Fibroblast of mammary gland (primary cell): ENCODE measurements at regions not wholly inside any gene's neighbourhood (a gene's known extent, or its start where the extent isn't known, plus 50 kb on each side); places are given as distances from the start of the nearest gene placed in this dataset.

Experiments
- DNase-seq: peaks from one replicate; pipeline ENCODE4 v3.0.0-alpha.2; 2010; ENCODE audit warnings: low read depth
- H3K4me3 ChIP-seq: 2 replicates; pipeline ENCODE4 v1.5.1; 2011; ENCODE audit warnings: low read depth, mild to moderate bottlenecking, low read length, moderate library complexity; ENCODE audit not compliant: control insufficient read depth
- TF ChIP-seq, protein P1 (sequence below): conservative IDR thresholded peaks from 2 replicates; pipeline ENCODE4 v1.5.1; 2011; ENCODE audit warnings: low read depth, low read length, inconsistent platforms; ENCODE audit not compliant: control insufficient read depth, insufficient read depth

DNA sequence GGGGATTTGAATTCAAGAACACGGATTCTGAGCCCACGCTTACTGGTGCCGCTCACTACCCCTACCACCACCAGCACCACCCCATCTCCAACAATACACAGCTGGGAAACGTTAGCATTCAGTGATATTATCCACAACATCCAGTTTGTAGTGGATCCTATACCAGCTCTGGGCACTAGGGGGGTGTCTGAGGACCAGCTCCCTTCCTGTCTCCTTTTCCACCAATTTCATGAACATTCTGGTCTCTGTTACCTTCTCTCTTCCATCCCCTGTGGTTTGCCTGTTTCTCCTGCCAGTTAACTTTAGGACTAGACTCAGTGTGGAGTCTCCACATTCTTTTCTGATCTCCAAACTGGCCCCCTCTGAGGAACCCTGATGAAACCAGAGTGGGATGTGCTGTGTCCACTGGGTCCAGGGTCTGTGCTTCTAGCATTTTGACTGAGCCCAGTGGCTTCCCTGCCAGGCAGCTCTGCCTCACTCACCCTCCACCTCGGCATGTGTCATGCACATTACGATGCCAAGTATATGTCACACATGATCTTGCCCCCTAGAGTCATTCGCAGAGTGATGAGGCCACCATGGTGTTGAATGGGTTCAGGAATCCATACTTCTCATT, 187.0 kb upstream of the CDH13 start:
- TF ChIP-seq, protein P1, sequence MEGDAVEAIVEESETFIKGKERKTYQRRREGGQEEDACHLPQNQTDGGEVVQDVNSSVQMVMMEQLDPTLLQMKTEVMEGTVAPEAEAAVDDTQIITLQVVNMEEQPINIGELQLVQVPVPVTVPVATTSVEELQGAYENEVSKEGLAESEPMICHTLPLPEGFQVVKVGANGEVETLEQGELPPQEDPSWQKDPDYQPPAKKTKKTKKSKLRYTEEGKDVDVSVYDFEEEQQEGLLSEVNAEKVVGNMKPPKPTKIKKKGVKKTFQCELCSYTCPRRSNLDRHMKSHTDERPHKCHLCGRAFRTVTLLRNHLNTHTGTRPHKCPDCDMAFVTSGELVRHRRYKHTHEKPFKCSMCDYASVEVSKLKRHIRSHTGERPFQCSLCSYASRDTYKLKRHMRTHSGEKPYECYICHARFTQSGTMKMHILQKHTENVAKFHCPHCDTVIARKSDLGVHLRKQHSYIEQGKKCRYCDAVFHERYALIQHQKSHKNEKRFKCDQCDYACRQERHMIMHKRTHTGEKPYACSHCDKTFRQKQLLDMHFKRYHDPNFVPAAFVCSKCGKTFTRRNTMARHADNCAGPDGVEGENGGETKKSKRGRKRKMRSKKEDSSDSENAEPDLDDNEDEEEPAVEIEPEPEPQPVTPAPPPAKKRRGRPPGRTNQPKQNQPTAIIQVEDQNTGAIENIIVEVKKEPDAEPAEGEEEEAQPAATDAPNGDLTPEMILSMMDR, result peak; percentile 29
- DNase-seq, result no peak
- H3K4me3 ChIP-seq, result no peak overlapping the region

DNA sequence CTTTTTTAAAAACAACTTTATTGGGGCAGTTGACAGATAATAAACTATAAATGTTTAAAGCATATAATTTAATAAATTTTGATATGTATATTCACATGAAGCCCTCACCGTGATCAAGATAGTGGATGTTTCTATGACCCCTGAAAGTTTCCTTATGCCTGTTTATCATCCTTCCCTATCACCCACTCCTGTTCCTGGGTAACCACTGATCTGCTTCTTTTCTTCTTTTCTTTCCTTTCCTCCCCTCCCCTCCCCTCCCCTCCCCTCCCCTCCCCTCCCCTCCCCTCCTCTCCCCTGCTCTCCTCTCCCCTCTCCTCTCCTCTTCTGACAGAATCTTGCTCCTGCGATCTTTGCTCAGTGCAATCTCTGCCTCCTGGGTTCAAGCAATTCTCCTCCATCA, 193.7 kb upstream of the CDH13 start:
- TF ChIP-seq, protein P1, result no peak
- H3K4me3 ChIP-seq, result no peak overlapping the region
- DNase-seq, result no peak

GRCh38 chr16:82432261-82432660, 194.5 kb upstream of the CDH13 start:
- DNase-seq, result no peak
- no peak overlapping the region for H3K4me3 ChIP-seq
- TF ChIP-seq, protein P1, result no peak

GRCh38 chr16:82425661-82426060, 201.1 kb upstream of the CDH13 start:
- no peak overlapping the region for H3K4me3 ChIP-seq
- peak; percentile 0 for DNase-seq
- TF ChIP-seq, protein P1, result no peak

DNA sequence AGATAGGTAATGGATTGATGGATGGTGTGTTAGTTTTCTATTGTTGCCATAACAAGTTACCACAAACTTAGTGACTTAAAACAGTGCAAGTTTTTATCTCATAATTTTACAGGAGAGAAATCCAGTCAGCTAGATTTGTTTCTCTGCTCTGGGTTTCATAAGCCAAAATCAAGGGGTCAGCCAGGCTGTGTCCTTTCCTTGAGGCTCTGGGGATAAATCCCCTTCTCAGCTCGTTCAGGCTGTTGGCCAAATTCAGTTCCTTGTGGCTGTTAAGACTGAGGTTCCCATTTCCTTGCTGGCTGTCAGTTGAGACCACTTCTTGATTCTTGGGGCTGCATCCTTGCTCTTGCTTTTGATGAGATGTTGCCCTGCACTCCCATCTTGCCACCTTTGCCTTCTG, 204.9 kb upstream of the CDH13 start:
- no peak overlapping the region for H3K4me3 ChIP-seq
- no peak for DNase-seq
- TF ChIP-seq, protein P1, result no peak

DNA sequence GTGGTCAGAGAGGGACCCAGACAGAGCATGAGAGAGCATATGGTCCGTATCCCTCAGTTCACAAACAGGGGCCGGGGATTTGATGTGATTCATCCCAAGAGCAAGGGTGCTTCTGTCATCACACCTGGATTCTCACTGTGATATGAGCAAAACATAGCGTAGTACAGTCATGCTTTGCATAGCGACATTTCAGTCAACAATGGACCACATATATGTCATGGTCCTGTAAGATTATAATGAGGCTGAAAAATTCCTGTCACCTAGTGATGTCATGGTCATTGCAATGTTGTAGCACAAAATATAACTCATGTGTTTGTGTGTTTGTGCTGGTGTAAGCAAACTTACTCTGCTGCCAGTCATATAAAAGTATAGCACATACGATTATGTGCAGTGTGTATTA, 207.4 kb upstream of the CDH13 start:
- TF ChIP-seq, protein P1, result no peak
- H3K4me3 ChIP-seq, result no peak overlapping the region
- DNase-seq, result no peak

DNA sequence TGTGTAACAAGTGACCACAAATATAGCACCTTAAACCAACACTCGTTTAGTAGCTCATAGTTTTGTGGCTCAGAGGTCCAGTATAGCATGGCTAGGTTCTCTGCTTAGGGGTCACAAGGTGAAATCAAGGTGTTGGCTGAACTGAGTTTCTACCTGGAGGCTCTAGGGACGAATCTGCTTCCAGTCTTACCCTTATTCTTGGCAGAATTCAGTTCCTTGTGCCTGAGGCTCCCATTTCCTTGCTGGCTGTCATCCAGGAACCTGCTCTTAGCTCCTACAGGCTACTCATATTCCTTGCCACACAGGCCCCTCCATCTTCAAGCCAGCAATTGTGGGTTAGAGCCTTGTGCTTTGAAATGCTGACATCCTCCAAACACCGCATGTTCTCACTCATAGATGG, 212.3 kb upstream of the CDH13 start:
- H3K4me3 ChIP-seq, result no peak overlapping the region
- no peak for DNase-seq
- TF ChIP-seq, protein P1, result no peak
